ENCODE measurements at regions not wholly inside any gene's neighbourhood (a gene's known extent, or its start where the extent isn't known, plus 50 kb on each side); places are given as distances from the start of the nearest gene placed in this dataset.

- Histone ChIP-seq H2AFZ (ENCODE audit: control insufficient read depth, low read depth, low read length) (no peak overlapping the region), H3K4me2 (ENCODE audit: control insufficient read depth, insufficient read depth) (no peak overlapping the region), H3K4me1 (ENCODE audit: control insufficient read depth, insufficient read depth, low read length) (peaks cover 2% of the 10 kb centered on the region; the same call in 1 of the 2 replicates), H3K27me3 (replicated peaks in 1 of 2; ENCODE audit: control insufficient read depth in 2 of 2, insufficient read depth in 2 of 2, low read length in 1 of 2) (no peaks in the 10 kb centered on the region; a peak in 1 of 4 replicates), H3K36me3 (ENCODE audit: control insufficient read depth in 2 of 2, insufficient read depth in 2 of 2, low read length in 1 of 2) (no peaks in the 10 kb centered on the region), H3K27ac (ENCODE audit: control insufficient read depth, insufficient read depth) (no peak overlapping the region), H3K4me3 (no peak overlapping the region), H3K9me3 (replicated peaks; ENCODE audit: control insufficient read depth, insufficient read depth, low read length) (no peaks in the 10 kb centered on the region), H3K9ac (ENCODE audit: control insufficient read depth, insufficient read depth, low read length) (no peak overlapping the region), H3K79me2 (ENCODE audit: control insufficient read depth, insufficient read depth, low read length) (no peaks in the 10 kb centered on the region), H4K20me1 (ENCODE audit: control insufficient read depth, insufficient read depth) (no peaks in the 10 kb centered on the region)
- FAIRE-seq, result no peak
- in situ Hi-C loops (cut with MboI) (no loop called here), intact Hi-C loops (cut with micrococcal nuclease; ENCODE audit: unreplicated experiment) (no loop called here)
- SMC1A ChIA-PET (ENCODE audit: uncharacterized antibody, unreplicated experiment), result no interaction called here
- CTCF ChIA-PET, result no interaction called here
- BruUV-seq (replicated peaks), result no TSS peak
- ATAC-seq, result no peak
- TF ChIP-seq ZNF274 (IDR thresholded peaks at IDR 0.05; ENCODE audit: insufficient read depth, insufficient read length) (no peak), TAF1 (IDR thresholded peaks at IDR 0.05; ENCODE audit: borderline replicate concordance, low read depth, low read length) (no peak), MAX (IDR thresholded peaks at IDR 0.05; ENCODE audit: low read depth, low read length) (no peak), RBBP5 (conservative IDR thresholded peaks at IDR 0.05) (no peak), POLR2AphosphoS2 (IDR thresholded peaks at IDR 0.05; ENCODE audit: low read depth, low read length) (no peak), CHD4 (IDR thresholded peaks at IDR 0.05) (no peak), USF2 (IDR thresholded peaks at IDR 0.05; ENCODE audit: borderline replicate concordance, low read depth, low read length) (no peak), LARP7 (IDR thresholded peaks at IDR 0.05) (no peak), JUND (IDR thresholded peaks at IDR 0.05; ENCODE audit: low read depth, low read length) (no peak), CHD1 (IDR thresholded peaks at IDR 0.05; ENCODE audit: low read depth, low read length) (no peak), CBFB (IDR thresholded peaks at IDR 0.05; ENCODE audit: low read depth) (no peak)
- TF ChIP-seq, protein P1, sequence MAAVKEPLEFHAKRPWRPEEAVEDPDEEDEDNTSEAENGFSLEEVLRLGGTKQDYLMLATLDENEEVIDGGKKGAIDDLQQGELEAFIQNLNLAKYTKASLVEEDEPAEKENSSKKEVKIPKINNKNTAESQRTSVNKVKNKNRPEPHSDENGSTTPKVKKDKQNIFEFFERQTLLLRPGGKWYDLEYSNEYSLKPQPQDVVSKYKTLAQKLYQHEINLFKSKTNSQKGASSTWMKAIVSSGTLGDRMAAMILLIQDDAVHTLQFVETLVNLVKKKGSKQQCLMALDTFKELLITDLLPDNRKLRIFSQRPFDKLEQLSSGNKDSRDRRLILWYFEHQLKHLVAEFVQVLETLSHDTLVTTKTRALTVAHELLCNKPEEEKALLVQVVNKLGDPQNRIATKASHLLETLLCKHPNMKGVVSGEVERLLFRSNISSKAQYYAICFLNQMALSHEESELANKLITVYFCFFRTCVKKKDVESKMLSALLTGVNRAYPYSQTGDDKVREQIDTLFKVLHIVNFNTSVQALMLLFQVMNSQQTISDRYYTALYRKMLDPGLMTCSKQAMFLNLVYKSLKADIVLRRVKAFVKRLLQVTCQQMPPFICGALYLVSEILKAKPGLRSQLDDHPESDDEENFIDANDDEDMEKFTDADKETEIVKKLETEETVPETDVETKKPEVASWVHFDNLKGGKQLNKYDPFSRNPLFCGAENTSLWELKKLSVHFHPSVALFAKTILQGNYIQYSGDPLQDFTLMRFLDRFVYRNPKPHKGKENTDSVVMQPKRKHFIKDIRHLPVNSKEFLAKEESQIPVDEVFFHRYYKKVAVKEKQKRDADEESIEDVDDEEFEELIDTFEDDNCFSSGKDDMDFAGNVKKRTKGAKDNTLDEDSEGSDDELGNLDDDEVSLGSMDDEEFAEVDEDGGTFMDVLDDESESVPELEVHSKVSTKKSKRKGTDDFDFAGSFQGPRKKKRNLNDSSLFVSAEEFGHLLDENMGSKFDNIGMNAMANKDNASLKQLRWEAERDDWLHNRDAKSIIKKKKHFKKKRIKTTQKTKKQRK (IDR thresholded peaks at IDR 0.05; ENCODE audit: low read depth, low read length), result no peak
- TF ChIP-seq, protein P2, sequence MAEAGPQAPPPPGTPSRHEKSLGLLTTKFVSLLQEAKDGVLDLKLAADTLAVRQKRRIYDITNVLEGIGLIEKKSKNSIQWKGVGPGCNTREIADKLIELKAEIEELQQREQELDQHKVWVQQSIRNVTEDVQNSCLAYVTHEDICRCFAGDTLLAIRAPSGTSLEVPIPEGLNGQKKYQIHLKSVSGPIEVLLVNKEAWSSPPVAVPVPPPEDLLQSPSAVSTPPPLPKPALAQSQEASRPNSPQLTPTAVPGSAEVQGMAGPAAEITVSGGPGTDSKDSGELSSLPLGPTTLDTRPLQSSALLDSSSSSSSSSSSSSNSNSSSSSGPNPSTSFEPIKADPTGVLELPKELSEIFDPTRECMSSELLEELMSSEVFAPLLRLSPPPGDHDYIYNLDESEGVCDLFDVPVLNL (IDR thresholded peaks at IDR 0.05; ENCODE audit: low read depth, low read length), result no peak
- TF ChIP-seq, protein P3, sequence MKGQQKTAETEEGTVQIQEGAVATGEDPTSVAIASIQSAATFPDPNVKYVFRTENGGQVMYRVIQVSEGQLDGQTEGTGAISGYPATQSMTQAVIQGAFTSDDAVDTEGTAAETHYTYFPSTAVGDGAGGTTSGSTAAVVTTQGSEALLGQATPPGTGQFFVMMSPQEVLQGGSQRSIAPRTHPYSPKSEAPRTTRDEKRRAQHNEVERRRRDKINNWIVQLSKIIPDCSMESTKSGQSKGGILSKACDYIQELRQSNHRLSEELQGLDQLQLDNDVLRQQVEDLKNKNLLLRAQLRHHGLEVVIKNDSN (IDR thresholded peaks at IDR 0.05; ENCODE audit: borderline replicate concordance, extremely low read length, insufficient read depth, low read depth, low read length), result no peak
- DNase-seq (ENCODE audit: low read depth, low spot score), result no peak
- POLR2A ChIA-PET, result no interaction called here
- RAD21 ChIA-PET (ENCODE audit: unreplicated experiment), result no interaction called here
- WGBS (ENCODE audit: insufficient coverage, insufficient replicate concordance, low lambda C conversion rate, missing lambda C conversion rate), result 6% methylated on average over 3 of the region's 3 CpGs
Measured at GRCh38 chr9:19663570-19663969, 125.3 kb downstream of the SLC24A2 start.
